Heart left ventricle (tissue), 13 donors: ENCODE measurements at regions not wholly inside any gene's neighbourhood (a gene's known extent, or its start where the extent isn't known, plus 50 kb on each side); places are given as distances from the start of the nearest gene placed in this dataset.

Source experiments
- POLR2A ChIP-seq, 2 donors: fragments of 450-650 bp; IDR thresholded peaks; one replicate each; pipeline ENCODE4 v1.6.1; 2017; ENCODE audit warnings: antibody characterized with exemption in 2 of 2, mild to moderate bottlenecking in 2 of 2, moderate library complexity in 2 of 2
- TF ChIP-seq, protein P1 (sequence below), 12 donors: fragments of 200-600 bp; sonication (generic) in 4 of 12; IDR thresholded peaks; one replicate each; pipeline versions ENCODE4 v1.5.0 to v1.8.0; 2018 to 2022; ENCODE audit warnings: antibody characterized with exemption in 12 of 12, mild to moderate bottlenecking in 5 of 12
- donor health status: ischemic (EF 13 %, LVEDD 7.1; RV severe dilation, severe dysfunction).
- donor health status: DM: no; HTN: yes; CAD: no.
- donor health status: DM: no; HTN: no; CAD: no.
- donor health status: ischemic (EF 25% LVEDD 6.9; RV normal size, moderate dysfunction).
- donor health status: ischemic (EF 25% LVEDD 5.7; RV mildly dilated, moderate dysfunction).
- donor health status: ischemic (EF 35%, LVEDD 5.7; RV mildly dilated, moderate dysfunction).
- donor health status: nonischemic (EF 11% LVEDD 7.7; RV severe dilation, severe dysfunction).
- donor health status: DM: yes; HTN: yes; CAD: no.
- donor health status: PGD.
- donor health status: ischemic (EF 29% LVEDD 5.4; RV normal size, mild dysfunction).
- donor health status: nonischemic (EF 23%, LVEDD 6.1; RV moderate dilation, normal function).

DNA sequence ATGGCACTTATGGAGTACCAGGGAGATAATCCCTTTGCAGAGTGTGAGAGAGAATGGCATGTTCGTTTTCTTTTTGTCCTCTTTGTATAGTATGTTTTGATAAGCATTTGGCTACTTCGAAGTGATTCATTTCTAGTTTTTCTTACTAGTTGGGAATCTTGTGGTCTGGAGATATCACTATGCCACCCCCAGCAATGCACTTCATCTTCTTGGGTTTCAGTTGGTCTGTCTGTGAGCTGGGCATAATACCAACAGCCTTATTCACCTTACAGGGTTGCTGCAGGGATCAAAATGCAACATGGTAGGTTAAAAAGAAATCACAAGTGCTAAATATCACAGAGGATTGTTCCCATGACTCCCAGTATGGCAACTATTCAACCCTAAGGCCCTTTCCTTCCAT, 387.8 kb upstream of the CADM1 start:
- TF ChIP-seq, protein P1, sequence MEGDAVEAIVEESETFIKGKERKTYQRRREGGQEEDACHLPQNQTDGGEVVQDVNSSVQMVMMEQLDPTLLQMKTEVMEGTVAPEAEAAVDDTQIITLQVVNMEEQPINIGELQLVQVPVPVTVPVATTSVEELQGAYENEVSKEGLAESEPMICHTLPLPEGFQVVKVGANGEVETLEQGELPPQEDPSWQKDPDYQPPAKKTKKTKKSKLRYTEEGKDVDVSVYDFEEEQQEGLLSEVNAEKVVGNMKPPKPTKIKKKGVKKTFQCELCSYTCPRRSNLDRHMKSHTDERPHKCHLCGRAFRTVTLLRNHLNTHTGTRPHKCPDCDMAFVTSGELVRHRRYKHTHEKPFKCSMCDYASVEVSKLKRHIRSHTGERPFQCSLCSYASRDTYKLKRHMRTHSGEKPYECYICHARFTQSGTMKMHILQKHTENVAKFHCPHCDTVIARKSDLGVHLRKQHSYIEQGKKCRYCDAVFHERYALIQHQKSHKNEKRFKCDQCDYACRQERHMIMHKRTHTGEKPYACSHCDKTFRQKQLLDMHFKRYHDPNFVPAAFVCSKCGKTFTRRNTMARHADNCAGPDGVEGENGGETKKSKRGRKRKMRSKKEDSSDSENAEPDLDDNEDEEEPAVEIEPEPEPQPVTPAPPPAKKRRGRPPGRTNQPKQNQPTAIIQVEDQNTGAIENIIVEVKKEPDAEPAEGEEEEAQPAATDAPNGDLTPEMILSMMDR (IDR thresholded peaks at IDR 0.05), result no peak
- TF ChIP-seq POLR2A (IDR thresholded peaks at IDR 0.05), result no peak
